Transverse colon (tissue), 4 donors: ENCODE measurements at regions not wholly inside any gene's neighbourhood (a gene's known extent, or its start where the extent isn't known, plus 50 kb on each side); places are given as distances from the start of the nearest gene placed in this dataset.

Experiments
- DNase-seq: peaks from one replicate; pipeline ENCODE4 v3.0.0-alpha.2; 2019
- H3K27ac ChIP-seq, 4 donors: fragments of 200-600 bp; sonication (generic); 2 replicates each; pipeline ENCODE4 v1.5.1; 2016 to 2018; ENCODE audit warnings: inconsistent platforms in 4 of 4
- H3K27me3 ChIP-seq: fragments of 200-600 bp; sonication (generic); 2 replicates; pipeline ENCODE4 v1.5.1; 2017; ENCODE audit warnings: inconsistent platforms
- H3K36me3 ChIP-seq, 4 donors: fragments of 200-600 bp; sonication (generic); 2 replicates each; pipeline ENCODE4 v1.5.1; 2017 to 2019; ENCODE audit warnings: inconsistent platforms in 4 of 4
- H3K4me1 ChIP-seq, 4 donors: fragments of 200-600 bp; sonication (generic); 2 replicates each; pipeline ENCODE4 v1.5.1; 2017 to 2020; ENCODE audit warnings: inconsistent platforms in 4 of 4
- H3K4me3 ChIP-seq, 4 donors: fragments of 200-600 bp; sonication (generic); 1 replicate in 1 of 4; 2 replicates in 3 of 4; pipeline versions ENCODE4 v1.5.1 to v1.6.1; 2017 to 2019; ENCODE audit warnings: inconsistent platforms in 4 of 4
- H3K9me3 ChIP-seq, 2 donors: fragments of 200-600 bp; sonication (generic); 2 replicates each; pipeline ENCODE4 v1.5.1; 2017 to 2019; ENCODE audit warnings: inconsistent platforms in 2 of 2
- EP300 ChIP-seq: sonication (generic); formaldehyde crosslinking; IDR thresholded peaks from one replicate; pipeline ENCODE4 v1.6.1; 2017; ENCODE audit warnings: antibody characterized with exemption, low read depth
- POLR2A ChIP-seq: fragments of 450-650 bp; IDR thresholded peaks from one replicate; pipeline ENCODE4 v1.6.1; 2016; ENCODE audit warnings: antibody characterized with exemption, mild to moderate bottlenecking, moderate library complexity
- POLR2AphosphoS5 ChIP-seq, 3 donors: sonication (generic); formaldehyde crosslinking; IDR thresholded peaks; one replicate each; pipeline ENCODE4 v1.6.1; 2016; ENCODE audit warnings: antibody characterized with exemption in 3 of 3
- WGBS, 2 donors: methylation state at CpG; one replicate each; pipeline ENCODE4 v1.1.5; 2018; ENCODE audit warnings: low coverage in 1 of 2; 5-methylcytosine and 5-hydroxymethylcytosine counted together
- in situ Hi-C, 4 donors: fragments of 200-750 bp; cut with MboI; loops; one replicate each; pipeline versions ENCODE4 v1.15.0 to v1.15.1; 2017; ENCODE audit warnings: low sequenced_read_pairs in 3 of 4, low pct_ligation_motif_present in 1 of 4, low pct_unique_long_range_greater_than_20kb in 1 of 4
- intact Hi-C: fragments of 100-400 bp; cut with DNase I; formaldehyde crosslinking; loops from one replicate; pipeline ENCODE4 v1.15.1; 2023; ENCODE audit warnings: low total_unique reads
- TF ChIP-seq, protein P1 (sequence below), 5 experiments: fragments of 200-600 bp in 3 of 5; fragments of 450-650 bp in 2 of 5; sonication (generic) in 3 of 5; IDR thresholded peaks; 1 replicate in 2 of 5; 2 replicates in 3 of 5; pipeline ENCODE4 v1.5.1; 2016 to 2017; ENCODE audit warnings: antibody characterized with exemption in 5 of 5, inconsistent platforms in 3 of 5, mild to moderate bottlenecking in 2 of 5, moderate library complexity in 1 of 5

GRCh38 chr2:147525819-147526489, 318.9 kb upstream of the ACVR2A start:
- DNase-seq: no peak
- Histone ChIP-seq H3K4me3 (no peak overlapping the region), H3K27me3 (no peaks in the 10 kb centered on the region), H3K36me3 (no peaks in the 10 kb centered on the region), H3K4me1 (peaks cover 0 to 1% (median 0%) of the 10 kb centered on the region in 4 donors), H3K9me3 (no peaks in the 10 kb centered on the region), H3K27ac (no peak overlapping the region)
- 28 to 57% methylated on average over 2 to 3 of the region's 3 CpGs for WGBS, 2 donors
- no peak for TF ChIP-seq EP300
- no peak for TF ChIP-seq POLR2A
- no peak for TF ChIP-seq POLR2AphosphoS5 (IDR thresholded peaks at IDR 0.05)
- TF ChIP-seq, protein P1, sequence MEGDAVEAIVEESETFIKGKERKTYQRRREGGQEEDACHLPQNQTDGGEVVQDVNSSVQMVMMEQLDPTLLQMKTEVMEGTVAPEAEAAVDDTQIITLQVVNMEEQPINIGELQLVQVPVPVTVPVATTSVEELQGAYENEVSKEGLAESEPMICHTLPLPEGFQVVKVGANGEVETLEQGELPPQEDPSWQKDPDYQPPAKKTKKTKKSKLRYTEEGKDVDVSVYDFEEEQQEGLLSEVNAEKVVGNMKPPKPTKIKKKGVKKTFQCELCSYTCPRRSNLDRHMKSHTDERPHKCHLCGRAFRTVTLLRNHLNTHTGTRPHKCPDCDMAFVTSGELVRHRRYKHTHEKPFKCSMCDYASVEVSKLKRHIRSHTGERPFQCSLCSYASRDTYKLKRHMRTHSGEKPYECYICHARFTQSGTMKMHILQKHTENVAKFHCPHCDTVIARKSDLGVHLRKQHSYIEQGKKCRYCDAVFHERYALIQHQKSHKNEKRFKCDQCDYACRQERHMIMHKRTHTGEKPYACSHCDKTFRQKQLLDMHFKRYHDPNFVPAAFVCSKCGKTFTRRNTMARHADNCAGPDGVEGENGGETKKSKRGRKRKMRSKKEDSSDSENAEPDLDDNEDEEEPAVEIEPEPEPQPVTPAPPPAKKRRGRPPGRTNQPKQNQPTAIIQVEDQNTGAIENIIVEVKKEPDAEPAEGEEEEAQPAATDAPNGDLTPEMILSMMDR (IDR thresholded peaks at IDR 0.05): no peak
- in situ Hi-C loops: no loop called here
- intact Hi-C loops: no loop called here

- WGBS, 2 donors: 92 to 95% methylated on average over 3 of the region's 3 CpGs
Measured at GRCh38 chr2:147524912-147525311, 319.9 kb upstream of the ACVR2A start.

DNA sequence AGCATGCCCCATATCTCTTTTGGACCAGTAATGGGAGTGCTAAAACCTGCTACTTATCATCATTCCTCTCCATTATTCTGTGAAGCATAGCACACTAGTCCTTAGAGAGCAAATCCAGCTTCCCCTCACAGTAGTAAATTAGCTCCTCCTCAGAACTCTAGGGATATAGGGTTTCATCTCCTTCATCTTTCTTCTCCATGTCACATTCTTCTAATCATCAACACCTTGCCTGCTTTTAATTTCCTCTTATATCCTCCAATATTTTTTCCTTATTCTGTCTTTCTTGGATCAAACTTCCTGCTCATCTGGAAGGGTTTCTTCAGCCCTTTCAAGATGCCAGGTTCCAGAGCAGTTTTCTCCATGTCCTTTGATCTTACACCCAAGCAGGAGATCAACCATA, 321.4 kb upstream of the ACVR2A start:
- no peaks in the 10 kb centered on the region for H3K9me3 ChIP-seq
- no peaks in the 10 kb centered on the region for H3K4me1 ChIP-seq
- no peak overlapping the region for H3K27ac ChIP-seq
- H3K36me3 ChIP-seq: no peaks in the 10 kb centered on the region
- no peak overlapping the region for H3K4me3 ChIP-seq
- H3K27me3 ChIP-seq: no peaks in the 10 kb centered on the region
- no peak for DNase-seq
- no peak for TF ChIP-seq POLR2AphosphoS5 (IDR thresholded peaks at IDR 0.05)
- TF ChIP-seq, protein P1 (IDR thresholded peaks at IDR 0.05): no peak
- TF ChIP-seq EP300: no peak
- no peak for TF ChIP-seq POLR2A
- in situ Hi-C loops (no loop called here), intact Hi-C loops (no loop called here)

More at GRCh38 chr2:147524912-147525311, 319.9 kb upstream of the ACVR2A start:
- in situ Hi-C loops (no loop called here), intact Hi-C loops (no loop called here)
- H3K36me3 ChIP-seq: no peaks in the 10 kb centered on the region
- no peak overlapping the region for H3K27ac ChIP-seq
- no peak overlapping the region for H3K4me3 ChIP-seq
- no peaks in the 10 kb centered on the region for H3K9me3 ChIP-seq
- H3K27me3 ChIP-seq: no peaks in the 10 kb centered on the region
- no peak for TF ChIP-seq EP300
- TF ChIP-seq POLR2AphosphoS5 (IDR thresholded peaks at IDR 0.05): no peak
- TF ChIP-seq POLR2A: no peak
- TF ChIP-seq, protein P1 (IDR thresholded peaks at IDR 0.05): no peak
- H3K4me1 ChIP-seq: no peaks in the 10 kb centered on the region
- no peak for DNase-seq

- no peaks in the 10 kb centered on the region for H3K9me3 ChIP-seq
- no peaks in the 10 kb centered on the region for H3K27me3 ChIP-seq
- TF ChIP-seq POLR2A: no peak
- no peak for TF ChIP-seq POLR2AphosphoS5 (IDR thresholded peaks at IDR 0.05)
- no peak for TF ChIP-seq EP300
- TF ChIP-seq, protein P1 (IDR thresholded peaks at IDR 0.05): no peak
- H3K4me3 ChIP-seq: no peak overlapping the region
- intact Hi-C loops (no loop called here), in situ Hi-C loops (no loop called here)
- H3K4me1 ChIP-seq: no peaks in the 10 kb centered on the region
- WGBS, 2 donors: 89 to 93% methylated on average over 3 of the region's 3 CpGs
- DNase-seq: no peak
- no peak overlapping the region for H3K27ac ChIP-seq
- no peaks in the 10 kb centered on the region for H3K36me3 ChIP-seq
Measured at GRCh38 chr2:147521936-147522335, 322.9 kb upstream of the ACVR2A start.
